ENCODE measurements at regions not wholly inside any gene's neighbourhood (a gene's known extent, or its start where the extent isn't known, plus 50 kb on each side); places are given as distances from the start of the nearest gene placed in this dataset.
"Not testable (repeated sequence)": the region's sequence is repeated elsewhere in the genome, so short reads cannot be mapped to it uniquely, and the experiment has no call there.

GRCh38 chr10:46773897-46774236, 137.4 kb upstream of the PTPN20 start:
- not testable (repeated sequence) for H3K27me3 ChIP-seq (ENCODE audit: control insufficient read depth in 1 of 2, insufficient read depth in 1 of 2, low read length in 2 of 2); H2BK15ac ChIP-seq (ENCODE audit: low read depth, poor library complexity, severe bottlenecking); H3K4ac ChIP-seq (ENCODE audit: low read depth in 1 of 2, low read length in 2 of 2); H3K36me3 ChIP-seq (ENCODE audit: control insufficient read depth in 1 of 2, insufficient read depth in 2 of 2, low read depth in 1 of 2, low read length in 2 of 2); H2BK120ac ChIP-seq (ENCODE audit: low read depth, low read length); H3K18ac ChIP-seq (ENCODE audit: low read depth in 1 of 2, low read length in 2 of 2); H3K9me3 ChIP-seq (ENCODE audit: control insufficient read depth, low read length); H3K9ac ChIP-seq (ENCODE audit: low read length); H3K4me3 ChIP-seq (ENCODE audit: insufficient read depth in 1 of 2, low read depth in 1 of 2, low read length in 2 of 2); DNase-seq; H4K8ac ChIP-seq (ENCODE audit: low read length); H3K14ac ChIP-seq (ENCODE audit: low read length in 2 of 2); H2AK5ac ChIP-seq (ENCODE audit: low read length, severe bottlenecking); H2BK12ac ChIP-seq (ENCODE audit: low read length in 2 of 2); H4K91ac ChIP-seq (ENCODE audit: low read length); H2BK5ac ChIP-seq (ENCODE audit: low read depth, low read length, poor library complexity, severe bottlenecking); H3K23ac ChIP-seq (ENCODE audit: low read length in 2 of 2); H3K4me1 ChIP-seq (ENCODE audit: control insufficient read depth, insufficient read depth, low read depth, low read length); H3K4me2 ChIP-seq (ENCODE audit: low read length, poor library complexity, severe bottlenecking); H2AFZ ChIP-seq (ENCODE audit: low read depth, low read length); H3K79me1 ChIP-seq (replicated peaks; ENCODE audit: low read length, poor library complexity, severe bottlenecking); H3K27ac ChIP-seq (ENCODE audit: low read length, poor library complexity, severe bottlenecking)
- WGBS: 78% methylated on average over 9 of the region's 14 CpGs

DNA sequence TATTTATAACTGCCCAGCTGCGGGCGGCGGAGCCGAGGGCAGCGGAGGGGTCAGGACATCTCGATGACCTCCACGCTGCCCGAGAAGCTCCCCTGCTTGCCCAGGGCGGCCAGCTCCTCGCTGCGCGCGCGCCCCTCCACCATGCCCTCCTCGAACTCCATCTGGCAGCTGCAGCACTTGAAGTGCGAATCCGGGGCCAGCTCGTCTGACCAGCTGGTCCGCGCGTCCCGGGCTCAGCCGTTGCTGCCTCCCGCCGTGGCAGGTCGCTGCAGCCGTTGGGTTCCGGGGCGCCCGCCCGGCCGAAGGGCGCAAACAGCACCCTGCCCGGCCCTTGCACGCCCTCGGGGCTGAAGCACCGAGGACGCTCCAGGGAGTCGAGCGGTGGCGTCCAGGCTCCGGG, 136.9 kb upstream of the PTPN20 start:
- H3K9ac ChIP-seq (ENCODE audit: low read length); H3K14ac ChIP-seq (ENCODE audit: low read length in 2 of 2); H2AK5ac ChIP-seq (ENCODE audit: low read length, severe bottlenecking); H3K9me3 ChIP-seq (ENCODE audit: control insufficient read depth, low read length); H3K4me2 ChIP-seq (ENCODE audit: low read length, poor library complexity, severe bottlenecking); H4K8ac ChIP-seq (ENCODE audit: low read length); H3K36me3 ChIP-seq (ENCODE audit: control insufficient read depth in 1 of 2, insufficient read depth in 2 of 2, low read depth in 1 of 2, low read length in 2 of 2); H3K27me3 ChIP-seq (ENCODE audit: control insufficient read depth in 1 of 2, insufficient read depth in 1 of 2, low read length in 2 of 2); H3K4me3 ChIP-seq (ENCODE audit: insufficient read depth in 1 of 2, low read depth in 1 of 2, low read length in 2 of 2); H2BK120ac ChIP-seq (ENCODE audit: low read depth, low read length); H3K79me1 ChIP-seq (replicated peaks; ENCODE audit: low read length, poor library complexity, severe bottlenecking); DNase-seq; H3K23ac ChIP-seq (ENCODE audit: low read length in 2 of 2); H2BK5ac ChIP-seq (ENCODE audit: low read depth, low read length, poor library complexity, severe bottlenecking); H3K4me1 ChIP-seq (ENCODE audit: control insufficient read depth, insufficient read depth, low read depth, low read length); H3K27ac ChIP-seq (ENCODE audit: low read length, poor library complexity, severe bottlenecking); H4K91ac ChIP-seq (ENCODE audit: low read length); H2BK12ac ChIP-seq (ENCODE audit: low read length in 2 of 2); H3K4ac ChIP-seq (ENCODE audit: low read depth in 1 of 2, low read length in 2 of 2); H2BK15ac ChIP-seq (ENCODE audit: low read depth, poor library complexity, severe bottlenecking); H2AFZ ChIP-seq (ENCODE audit: low read depth, low read length); H3K18ac ChIP-seq (ENCODE audit: low read depth in 1 of 2, low read length in 2 of 2): not testable (repeated sequence)
- 98% methylated on average over 23 of the region's 42 CpGs for WGBS

DNA sequence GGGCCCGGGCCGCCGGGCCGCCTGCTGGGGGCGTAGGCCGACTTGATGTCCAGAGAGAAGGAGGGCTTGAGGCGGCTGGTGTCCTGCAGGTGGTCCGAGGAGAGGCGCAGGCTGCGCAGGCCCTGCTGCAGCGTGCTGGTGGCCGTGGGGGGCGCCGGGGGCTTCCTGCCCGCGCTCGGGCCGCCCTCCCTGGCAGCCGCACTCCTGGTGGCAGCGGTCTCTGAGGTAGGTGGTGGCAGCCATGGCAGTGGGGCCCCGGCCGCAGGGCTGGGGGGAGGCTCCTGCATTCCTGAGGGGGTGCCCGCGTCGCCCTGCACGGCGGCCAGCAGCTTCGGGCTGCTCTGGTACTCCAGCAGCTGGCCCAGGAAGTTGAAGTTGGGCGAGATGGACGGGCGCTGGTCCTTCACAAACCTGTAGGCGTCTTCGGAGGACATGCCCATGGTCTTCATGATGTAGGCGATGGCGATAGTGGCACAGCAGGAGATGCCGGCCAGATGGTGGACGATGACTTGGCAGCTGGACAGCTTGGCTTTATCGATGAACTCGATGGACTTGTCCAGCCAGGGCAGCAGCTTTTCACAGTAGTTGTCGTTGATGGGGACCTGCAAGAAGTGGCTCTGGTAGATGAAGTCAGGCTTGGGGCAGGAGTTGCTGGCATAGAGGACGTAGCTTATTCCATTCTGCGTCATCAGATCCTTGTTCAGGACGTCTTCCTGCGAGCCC, 136.1 kb upstream of the PTPN20 start:
- H3K4ac ChIP-seq (ENCODE audit: low read depth in 1 of 2, low read length in 2 of 2); DNase-seq; H3K23ac ChIP-seq (ENCODE audit: low read length in 2 of 2); H2AK5ac ChIP-seq (ENCODE audit: low read length, severe bottlenecking); H3K27me3 ChIP-seq (ENCODE audit: control insufficient read depth in 1 of 2, insufficient read depth in 1 of 2, low read length in 2 of 2); H2BK12ac ChIP-seq (ENCODE audit: low read length in 2 of 2); H4K91ac ChIP-seq (ENCODE audit: low read length); H3K14ac ChIP-seq (ENCODE audit: low read length in 2 of 2); H3K27ac ChIP-seq (ENCODE audit: low read length, poor library complexity, severe bottlenecking); H3K9ac ChIP-seq (ENCODE audit: low read length); H3K4me2 ChIP-seq (ENCODE audit: low read length, poor library complexity, severe bottlenecking); H3K9me3 ChIP-seq (ENCODE audit: control insufficient read depth, low read length); H2AFZ ChIP-seq (ENCODE audit: low read depth, low read length); H2BK120ac ChIP-seq (ENCODE audit: low read depth, low read length); H3K4me3 ChIP-seq (ENCODE audit: insufficient read depth in 1 of 2, low read depth in 1 of 2, low read length in 2 of 2); H2BK5ac ChIP-seq (ENCODE audit: low read depth, low read length, poor library complexity, severe bottlenecking); H4K8ac ChIP-seq (ENCODE audit: low read length); H3K36me3 ChIP-seq (ENCODE audit: control insufficient read depth in 1 of 2, insufficient read depth in 2 of 2, low read depth in 1 of 2, low read length in 2 of 2); H3K79me1 ChIP-seq (replicated peaks; ENCODE audit: low read length, poor library complexity, severe bottlenecking); H3K4me1 ChIP-seq (ENCODE audit: control insufficient read depth, insufficient read depth, low read depth, low read length); H2BK15ac ChIP-seq (ENCODE audit: low read depth, poor library complexity, severe bottlenecking); H3K18ac ChIP-seq (ENCODE audit: low read depth in 1 of 2, low read length in 2 of 2): not testable (repeated sequence)
- 98% methylated on average over 27 of the region's 44 CpGs for WGBS

DNA sequence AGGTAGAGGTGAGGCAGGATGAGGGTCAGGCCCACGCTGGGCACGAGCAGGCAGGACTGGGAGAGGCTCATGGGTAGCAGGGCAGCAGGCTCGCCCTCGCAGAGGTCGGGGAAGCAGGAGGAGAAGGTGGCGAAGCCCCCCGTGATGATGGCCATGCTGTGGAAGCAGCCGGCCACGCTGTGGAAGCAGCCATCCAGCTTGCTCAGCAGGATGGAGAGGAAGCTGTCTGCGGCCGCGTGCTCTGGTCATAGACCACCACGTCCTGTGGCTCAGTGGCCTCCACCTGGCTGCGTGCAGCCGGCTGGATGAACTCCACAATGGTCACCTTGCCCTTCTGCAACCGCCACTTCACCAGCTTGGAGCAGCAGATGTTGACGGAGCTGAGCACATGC, 135.6 kb upstream of the PTPN20 start:
- H2BK5ac ChIP-seq (ENCODE audit: low read depth, low read length, poor library complexity, severe bottlenecking); H3K4me3 ChIP-seq (ENCODE audit: insufficient read depth in 1 of 2, low read depth in 1 of 2, low read length in 2 of 2); H2AK5ac ChIP-seq (ENCODE audit: low read length, severe bottlenecking); H3K4me1 ChIP-seq (ENCODE audit: control insufficient read depth, insufficient read depth, low read depth, low read length); H3K27me3 ChIP-seq (ENCODE audit: control insufficient read depth in 1 of 2, insufficient read depth in 1 of 2, low read length in 2 of 2); H3K4ac ChIP-seq (ENCODE audit: low read depth in 1 of 2, low read length in 2 of 2); DNase-seq; H3K36me3 ChIP-seq (ENCODE audit: control insufficient read depth in 1 of 2, insufficient read depth in 2 of 2, low read depth in 1 of 2, low read length in 2 of 2); H3K14ac ChIP-seq (ENCODE audit: low read length in 2 of 2); H3K18ac ChIP-seq (ENCODE audit: low read depth in 1 of 2, low read length in 2 of 2); H3K79me1 ChIP-seq (replicated peaks; ENCODE audit: low read length, poor library complexity, severe bottlenecking); H3K27ac ChIP-seq (ENCODE audit: low read length, poor library complexity, severe bottlenecking); H2AFZ ChIP-seq (ENCODE audit: low read depth, low read length); H3K9me3 ChIP-seq (ENCODE audit: control insufficient read depth, low read length); H2BK12ac ChIP-seq (ENCODE audit: low read length in 2 of 2); H4K8ac ChIP-seq (ENCODE audit: low read length); H3K9ac ChIP-seq (ENCODE audit: low read length); H2BK15ac ChIP-seq (ENCODE audit: low read depth, poor library complexity, severe bottlenecking); H3K4me2 ChIP-seq (ENCODE audit: low read length, poor library complexity, severe bottlenecking); H2BK120ac ChIP-seq (ENCODE audit: low read depth, low read length); H3K23ac ChIP-seq (ENCODE audit: low read length in 2 of 2); H4K91ac ChIP-seq (ENCODE audit: low read length): not testable (repeated sequence)
- WGBS: 85% methylated on average over 9 of the region's 17 CpGs

Measured in mesenchymal stem cell (in vitro differentiated cells and primary cell).